ENCODE measurements at regions not wholly inside any gene's neighbourhood (a gene's known extent, or its start where the extent isn't known, plus 50 kb on each side); places are given as distances from the start of the nearest gene placed in this dataset.

GRCh38 chr1:239732770-239733169 is 346.4 kb downstream of the CHRM3 start:
- H3K4me3 ChIP-seq (ENCODE audit: low read length) = no peak overlapping the region
- no peaks in the 10 kb centered on the region for H3K9me3 ChIP-seq (ENCODE audit: control insufficient read depth, low read length)
- no peaks in the 10 kb centered on the region for H3K4me1 ChIP-seq (ENCODE audit: control insufficient read depth, insufficient read depth, low read length)
- no peak for DNase-seq (ENCODE audit: low read depth)
- H3K36me3 ChIP-seq (ENCODE audit: control insufficient read depth, insufficient read depth, low read length, severe bottlenecking) = no peaks in the 10 kb centered on the region
- no peak overlapping the region for H3K9ac ChIP-seq (ENCODE audit: low read length)
- no peaks in the 10 kb centered on the region for H3K27me3 ChIP-seq (replicated peaks; ENCODE audit: control insufficient read depth, insufficient read depth, low read length)

- Histone ChIP-seq H3K9ac (ENCODE audit: low read length) (no peak overlapping the region), H3K9me3 (ENCODE audit: control insufficient read depth, low read length) (no peaks in the 10 kb centered on the region), H3K4me3 (ENCODE audit: low read length) (no peak overlapping the region), H3K27me3 (replicated peaks; ENCODE audit: control insufficient read depth, insufficient read depth, low read length) (no peaks in the 10 kb centered on the region), H3K36me3 (ENCODE audit: control insufficient read depth, insufficient read depth, low read length, severe bottlenecking) (no peaks in the 10 kb centered on the region), H3K4me1 (ENCODE audit: control insufficient read depth, insufficient read depth, low read length) (no peaks in the 10 kb centered on the region)
- DNase-seq (ENCODE audit: low read depth) = no peak
These were observed 347.6 kb downstream of the CHRM3 start for GRCh38 chr1:239733995-239734394.

- no peaks in the 10 kb centered on the region for H3K4me1 ChIP-seq (ENCODE audit: control insufficient read depth, insufficient read depth, low read length)
- no peak overlapping the region for H3K4me3 ChIP-seq (ENCODE audit: low read length)
- DNase-seq (ENCODE audit: low read depth) = no peak
- no peaks in the 10 kb centered on the region for H3K27me3 ChIP-seq (replicated peaks; ENCODE audit: control insufficient read depth, insufficient read depth, low read length)
- H3K9ac ChIP-seq (ENCODE audit: low read length) = no peak overlapping the region
- no peaks in the 10 kb centered on the region for H3K9me3 ChIP-seq (ENCODE audit: control insufficient read depth, low read length)
- H3K36me3 ChIP-seq (ENCODE audit: control insufficient read depth, insufficient read depth, low read length, severe bottlenecking) = no peaks in the 10 kb centered on the region
These were observed 348.7 kb downstream of the CHRM3 start for GRCh38 chr1:239735111-239735510.

DNA sequence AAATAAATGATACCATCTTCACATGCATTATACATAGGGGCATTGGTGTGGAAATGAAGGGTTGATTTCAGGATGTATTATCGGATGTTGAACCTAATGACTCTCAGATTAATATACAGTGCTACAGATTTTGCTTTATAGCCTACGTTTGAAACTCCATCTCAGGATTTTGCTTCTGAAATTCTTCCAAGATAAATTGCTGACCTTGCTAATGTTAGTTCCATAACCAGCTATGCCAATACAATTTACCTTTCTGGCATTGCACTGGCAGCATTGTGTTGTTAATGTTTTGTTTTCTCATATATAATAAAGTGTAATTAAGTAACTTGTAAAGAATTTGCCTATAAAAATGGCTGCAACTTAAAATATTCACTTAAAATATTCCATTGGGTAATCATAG is 350.1 kb downstream of the CHRM3 start:
- no peaks in the 10 kb centered on the region for H3K27me3 ChIP-seq (replicated peaks; ENCODE audit: control insufficient read depth, insufficient read depth, low read length)
- no peak for DNase-seq (ENCODE audit: low read depth)
- H3K4me1 ChIP-seq (ENCODE audit: control insufficient read depth, insufficient read depth, low read length) = no peaks in the 10 kb centered on the region
- H3K9ac ChIP-seq (ENCODE audit: low read length) = no peak overlapping the region
- no peaks in the 10 kb centered on the region for H3K36me3 ChIP-seq (ENCODE audit: control insufficient read depth, insufficient read depth, low read length, severe bottlenecking)
- no peak overlapping the region for H3K4me3 ChIP-seq (ENCODE audit: low read length)
- H3K9me3 ChIP-seq (ENCODE audit: control insufficient read depth, low read length) = no peaks in the 10 kb centered on the region

DNA sequence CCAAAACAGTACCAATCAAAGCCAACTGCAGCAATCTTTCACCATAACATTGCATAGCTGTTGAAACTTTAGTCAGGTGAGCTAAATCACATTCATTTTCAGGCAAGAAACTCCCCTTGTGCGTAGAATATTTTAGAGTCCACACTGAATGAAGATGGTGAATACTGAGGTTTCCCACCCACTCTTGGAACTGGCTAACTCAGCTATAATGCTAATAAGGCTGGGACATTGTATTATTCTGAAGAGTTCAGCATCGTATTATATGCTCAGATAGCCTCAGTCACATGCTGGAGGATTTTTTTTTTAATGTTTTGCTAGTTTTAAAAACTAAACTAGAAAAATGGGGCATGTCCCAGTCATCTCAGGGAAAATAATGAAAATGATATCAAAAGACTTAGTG is 352.3 kb upstream of the FMN2 start:
- Histone ChIP-seq H3K36me3 (ENCODE audit: control insufficient read depth, insufficient read depth, low read length, severe bottlenecking) (no peaks in the 10 kb centered on the region), H3K9ac (ENCODE audit: low read length) (no peak overlapping the region), H3K4me1 (ENCODE audit: control insufficient read depth, insufficient read depth, low read length) (no peaks in the 10 kb centered on the region), H3K4me3 (ENCODE audit: low read length) (no peak overlapping the region), H3K27me3 (replicated peaks; ENCODE audit: control insufficient read depth, insufficient read depth, low read length) (no peaks in the 10 kb centered on the region), H3K9me3 (ENCODE audit: control insufficient read depth, low read length) (no peaks in the 10 kb centered on the region)
- DNase-seq (ENCODE audit: low read depth) = no peak

- no peak for DNase-seq (ENCODE audit: low read depth)
- H3K9me3 ChIP-seq (ENCODE audit: control insufficient read depth, low read length) = no peaks in the 10 kb centered on the region
These were observed 351.8 kb upstream of the FMN2 start for GRCh38 chr1:239739919-239740318.

GRCh38 chr1:239742416-239743109 is 349.1 kb upstream of the FMN2 start:
- H3K9ac ChIP-seq (ENCODE audit: low read length) = no peak overlapping the region
- H3K4me3 ChIP-seq (ENCODE audit: low read length) = no peak overlapping the region
- no peaks in the 10 kb centered on the region for H3K36me3 ChIP-seq (ENCODE audit: control insufficient read depth, insufficient read depth, low read length, severe bottlenecking)
- no peaks in the 10 kb centered on the region for H3K27me3 ChIP-seq (replicated peaks; ENCODE audit: control insufficient read depth, insufficient read depth, low read length)
- no peaks in the 10 kb centered on the region for H3K4me1 ChIP-seq (ENCODE audit: control insufficient read depth, insufficient read depth, low read length)
- DNase-seq (ENCODE audit: low read depth) = no peak
- no peaks in the 10 kb centered on the region for H3K9me3 ChIP-seq (ENCODE audit: control insufficient read depth, low read length)

More at GRCh38 chr1:239739919-239740318, 351.8 kb upstream of the FMN2 start:
- Histone ChIP-seq H3K4me3 (ENCODE audit: low read length) (no peak overlapping the region), H3K4me1 (ENCODE audit: control insufficient read depth, insufficient read depth, low read length) (no peaks in the 10 kb centered on the region), H3K36me3 (ENCODE audit: control insufficient read depth, insufficient read depth, low read length, severe bottlenecking) (no peaks in the 10 kb centered on the region), H3K27me3 (replicated peaks; ENCODE audit: control insufficient read depth, insufficient read depth, low read length) (no peaks in the 10 kb centered on the region), H3K9ac (ENCODE audit: low read length) (no peak overlapping the region)

GRCh38 chr1:239744851-239745250 is 346.8 kb upstream of the FMN2 start:
- no peak overlapping the region for H3K9ac ChIP-seq (ENCODE audit: low read length)
- no peaks in the 10 kb centered on the region for H3K27me3 ChIP-seq (replicated peaks; ENCODE audit: control insufficient read depth, insufficient read depth, low read length)
- no peaks in the 10 kb centered on the region for H3K4me1 ChIP-seq (ENCODE audit: control insufficient read depth, insufficient read depth, low read length)
- no peak for DNase-seq (ENCODE audit: low read depth)
- no peak overlapping the region for H3K4me3 ChIP-seq (ENCODE audit: low read length)
- no peaks in the 10 kb centered on the region for H3K36me3 ChIP-seq (ENCODE audit: control insufficient read depth, insufficient read depth, low read length, severe bottlenecking)
- no peaks in the 10 kb centered on the region for H3K9me3 ChIP-seq (ENCODE audit: control insufficient read depth, low read length)

GRCh38 chr1:239755107-239755912 is 336.4 kb upstream of the FMN2 start:
- no peak for DNase-seq (ENCODE audit: low read depth)
- no peaks in the 10 kb centered on the region for H3K36me3 ChIP-seq (ENCODE audit: control insufficient read depth, insufficient read depth, low read length, severe bottlenecking)

GRCh38 chr1:239757716-239758115 is 334.0 kb upstream of the FMN2 start:
- no peak overlapping the region for H3K4me3 ChIP-seq (ENCODE audit: low read length)
- H3K27me3 ChIP-seq (replicated peaks; ENCODE audit: control insufficient read depth, insufficient read depth, low read length) = peaks cover 7% of the 10 kb centered on the region
- H3K36me3 ChIP-seq (ENCODE audit: control insufficient read depth, insufficient read depth, low read length, severe bottlenecking) = no peaks in the 10 kb centered on the region
- H3K9me3 ChIP-seq (ENCODE audit: control insufficient read depth, low read length) = no peaks in the 10 kb centered on the region
- no peak overlapping the region for H3K9ac ChIP-seq (ENCODE audit: low read length)
- H3K4me1 ChIP-seq (ENCODE audit: control insufficient read depth, insufficient read depth, low read length) = no peaks in the 10 kb centered on the region
- no peak for DNase-seq (ENCODE audit: low read depth)

More at GRCh38 chr1:239755107-239755912, 336.4 kb upstream of the FMN2 start:
- no peaks in the 10 kb centered on the region for H3K27me3 ChIP-seq (replicated peaks; ENCODE audit: control insufficient read depth, insufficient read depth, low read length)
- H3K9me3 ChIP-seq (ENCODE audit: control insufficient read depth, low read length) = no peaks in the 10 kb centered on the region
- no peak overlapping the region for H3K9ac ChIP-seq (ENCODE audit: low read length)
- no peaks in the 10 kb centered on the region for H3K4me1 ChIP-seq (ENCODE audit: control insufficient read depth, insufficient read depth, low read length)
- no peak overlapping the region for H3K4me3 ChIP-seq (ENCODE audit: low read length)

DNA sequence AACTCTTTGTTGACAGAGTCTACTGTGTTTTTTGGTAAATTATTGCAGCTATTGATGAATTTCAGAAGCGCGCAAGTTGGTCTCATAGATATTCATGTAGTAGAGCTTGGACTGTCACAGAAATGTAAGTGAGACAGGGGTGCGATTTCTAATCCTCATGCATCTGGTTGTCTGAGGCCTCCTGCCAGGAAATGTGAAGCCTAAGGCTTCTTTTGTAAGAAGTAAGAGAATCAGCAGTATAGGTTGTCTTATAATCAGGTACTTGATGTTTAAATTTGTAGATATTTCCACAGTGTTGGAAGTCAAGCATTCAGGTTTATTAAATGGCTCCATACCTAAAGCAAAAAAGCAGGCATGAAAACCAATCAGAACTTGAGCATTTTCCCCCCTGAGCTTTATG is 332.9 kb upstream of the FMN2 start:
- Histone ChIP-seq H3K9ac (ENCODE audit: low read length) (no peak overlapping the region), H3K4me3 (ENCODE audit: low read length) (no peak overlapping the region), H3K9me3 (ENCODE audit: control insufficient read depth, low read length) (no peaks in the 10 kb centered on the region), H3K4me1 (ENCODE audit: control insufficient read depth, insufficient read depth, low read length) (no peaks in the 10 kb centered on the region), H3K36me3 (ENCODE audit: control insufficient read depth, insufficient read depth, low read length, severe bottlenecking) (no peaks in the 10 kb centered on the region), H3K27me3 (replicated peaks; ENCODE audit: control insufficient read depth, insufficient read depth, low read length) (peaks cover 7% of the 10 kb centered on the region)
- no peak for DNase-seq (ENCODE audit: low read depth)

Measured in adipocyte (in vitro differentiated cells).